ACHN (cell line): ENCODE measurements at regions not wholly inside any gene's neighbourhood (a gene's known extent, or its start where the extent isn't known, plus 50 kb on each side); places are given as distances from the start of the nearest gene placed in this dataset.

ENCODE experiments used
- DNase-seq: peaks from one replicate; pipeline ENCODE4 v3.0.0-alpha.2; 2015
- in situ Hi-C: cut with HindIII; loops from 2 replicates; pipeline ENCODE4 v1.10.0; 2017; ENCODE audit warnings: low sequenced_read_pairs, low pct_ligation_motif_present, low pct_unique_long_range_greater_than_20kb

GRCh38 chr16:6099102-6099501 is 1001.5 kb upstream of the EEF2KMT start:
- no peak for DNase-seq
- in situ Hi-C loops = no loop called here

GRCh38 chr16:6096931-6097670 is 999.5 kb upstream of the EEF2KMT start:
- in situ Hi-C loops = no loop called here
- no peak for DNase-seq

- in situ Hi-C loops = no loop called here
- no peak for DNase-seq
Observed at GRCh38 chr16:6095414-6095813, 997.8 kb upstream of the EEF2KMT start.

- in situ Hi-C loops = no loop called here
- DNase-seq = no peak
Observed at GRCh38 chr16:6091021-6091420, 993.4 kb upstream of the EEF2KMT start.

GRCh38 chr16:6081320-6081976 is 983.9 kb upstream of the EEF2KMT start:
- peak; percentile 50 for DNase-seq
- in situ Hi-C loops = no loop called here

- in situ Hi-C loops = no loop called here
- no peak for DNase-seq
Observed at GRCh38 chr16:6076631-6077030, 979.0 kb upstream of the EEF2KMT start.

- DNase-seq = no peak
- in situ Hi-C loops = no loop called here
Observed at GRCh38 chr16:6068063-6068462, 970.5 kb upstream of the EEF2KMT start.

- DNase-seq = no peak
- in situ Hi-C loops = no loop called here
Observed at GRCh38 chr16:6066652-6067051, 969.1 kb upstream of the EEF2KMT start.

GRCh38 chr16:6063526-6063925 is 965.9 kb upstream of the EEF2KMT start:
- DNase-seq = no peak
- in situ Hi-C loops = no loop called here

GRCh38 chr16:6059671-6060070 is 962.1 kb upstream of the EEF2KMT start:
- in situ Hi-C loops = no loop called here
- DNase-seq = no peak

GRCh38 chr16:6057821-6058220 is 960.2 kb upstream of the EEF2KMT start:
- DNase-seq = no peak
- in situ Hi-C loops = no loop called here

- in situ Hi-C loops = no loop called here
- DNase-seq = no peak
Observed at GRCh38 chr16:6048017-6048416, 950.4 kb upstream of the EEF2KMT start.

GRCh38 chr16:6047325-6047724 is 949.7 kb upstream of the EEF2KMT start:
- in situ Hi-C loops = no loop called here
- DNase-seq = no peak

GRCh38 chr16:6038941-6039645 is 941.5 kb upstream of the EEF2KMT start:
- in situ Hi-C loops = no loop called here
- DNase-seq = no peak

- DNase-seq = no peak
- in situ Hi-C loops = no loop called here
Observed at GRCh38 chr16:6035161-6035560, 937.6 kb upstream of the EEF2KMT start.

GRCh38 chr16:6034511-6034910 is 936.9 kb upstream of the EEF2KMT start:
- in situ Hi-C loops = no loop called here
- no peak for DNase-seq

- in situ Hi-C loops = no loop called here
- no peak for DNase-seq
Observed at GRCh38 chr16:6032438-6032837, 934.8 kb upstream of the EEF2KMT start.

GRCh38 chr16:6031567-6031966 is 934.0 kb upstream of the EEF2KMT start:
- in situ Hi-C loops = no loop called here
- DNase-seq = no peak

- in situ Hi-C loops = no loop called here
- DNase-seq = no peak
Observed at GRCh38 chr16:6031102-6031501, 933.5 kb upstream of the EEF2KMT start.

GRCh38 chr16:6027733-6028132 is 930.1 kb upstream of the EEF2KMT start:
- no peak for DNase-seq
- in situ Hi-C loops = no loop called here
